ENCODE measurements at regions not wholly inside any gene's neighbourhood (a gene's known extent, or its start where the extent isn't known, plus 50 kb on each side); places are given as distances from the start of the nearest gene placed in this dataset.

- no peak for TF ChIP-seq CTCF (IDR thresholded peaks at IDR 0.05; ENCODE audit: low read depth, low read length)
- H3K4me3 ChIP-seq (replicated peaks in 1 of 2; ENCODE audit: low read depth in 2 of 2, low read length in 2 of 2): no peak overlapping the region
- DNase-seq (ENCODE audit: low read depth in 2 of 2): no peak
Observed at GRCh38 chr1:218916720-218917119, 257.0 kb upstream of the LYPLAL1 start.

- TF ChIP-seq CTCF (IDR thresholded peaks at IDR 0.05; ENCODE audit: low read depth, low read length): no peak
- H3K4me3 ChIP-seq (replicated peaks in 1 of 2; ENCODE audit: low read depth in 2 of 2, low read length in 2 of 2): no peak overlapping the region
- DNase-seq (ENCODE audit: low read depth in 2 of 2): peak in 1 of 2 donors; percentile 10
Observed at GRCh38 chr1:218917656-218918055, 256.0 kb upstream of the LYPLAL1 start.

GRCh38 chr1:218925777-218926176 is 247.9 kb upstream of the LYPLAL1 start:
- TF ChIP-seq CTCF (IDR thresholded peaks at IDR 0.05; ENCODE audit: low read depth, low read length): no peak
- no peak overlapping the region for H3K4me3 ChIP-seq (replicated peaks in 1 of 2; ENCODE audit: low read depth in 2 of 2, low read length in 2 of 2)
- DNase-seq (ENCODE audit: low read depth in 2 of 2): no peak

GRCh38 chr1:218926631-218927030 is 247.0 kb upstream of the LYPLAL1 start:
- no peak for TF ChIP-seq CTCF (IDR thresholded peaks at IDR 0.05; ENCODE audit: low read depth, low read length)
- no peak overlapping the region for H3K4me3 ChIP-seq (replicated peaks in 1 of 2; ENCODE audit: low read depth in 2 of 2, low read length in 2 of 2)
- DNase-seq (ENCODE audit: low read depth in 2 of 2): no peak

DNA sequence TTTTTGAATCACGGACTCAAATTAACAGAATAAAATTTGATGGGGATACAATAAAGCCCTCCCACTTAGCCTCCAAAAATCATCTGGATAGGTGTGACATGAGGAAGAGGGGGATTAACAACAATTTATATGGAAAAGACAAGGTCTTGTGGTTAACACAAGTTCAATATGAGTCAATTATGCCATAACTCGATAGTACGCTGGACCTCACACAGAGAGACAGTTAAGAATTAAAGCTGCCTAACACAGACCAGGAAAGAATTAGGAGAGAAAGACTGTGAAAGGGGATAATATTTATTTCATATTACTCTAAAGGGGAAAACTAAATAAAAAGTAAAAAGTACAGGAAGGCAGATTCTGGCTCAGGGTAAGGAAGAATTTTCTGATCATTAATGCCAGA is 243.7 kb upstream of the LYPLAL1 start:
- TF ChIP-seq CTCF (IDR thresholded peaks at IDR 0.05; ENCODE audit: low read depth, low read length): no peak

GRCh38 chr1:218930472-218931241 is 243.0 kb upstream of the LYPLAL1 start:
- peak; percentile 82 to 94 for DNase-seq (ENCODE audit: low read depth in 2 of 2)
- H3K4me3 ChIP-seq (replicated peaks in 1 of 2; ENCODE audit: low read depth in 2 of 2, low read length in 2 of 2): no peak overlapping the region
- TF ChIP-seq CTCF (IDR thresholded peaks at IDR 0.05; ENCODE audit: low read depth, low read length): no peak

More for the DNA sequence above, 243.7 kb upstream of the LYPLAL1 start:
- no peak for DNase-seq (ENCODE audit: low read depth in 2 of 2)
- H3K4me3 ChIP-seq (replicated peaks in 1 of 2; ENCODE audit: low read depth in 2 of 2, low read length in 2 of 2): no peak overlapping the region

DNA sequence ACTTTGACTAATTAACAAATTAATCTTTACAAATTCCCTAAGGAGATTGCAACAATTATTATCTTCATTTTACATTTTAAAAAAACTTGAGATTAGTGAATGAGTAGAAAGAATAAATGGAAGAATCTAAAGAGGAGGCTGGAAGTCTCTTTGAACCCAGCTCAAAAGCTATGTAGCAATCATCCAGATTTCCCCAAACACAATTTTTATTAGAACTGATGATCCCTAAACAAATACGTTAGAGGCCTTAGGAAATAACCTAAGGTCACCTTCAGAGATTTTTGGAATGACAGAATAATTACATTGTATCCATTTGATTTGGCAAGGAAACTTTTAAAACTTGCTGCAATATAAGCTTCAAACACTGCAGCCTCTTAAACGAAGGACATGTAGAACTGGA is 242.4 kb upstream of the LYPLAL1 start:
- peak in 1 of 2 donors; percentile 35 for DNase-seq (ENCODE audit: low read depth in 2 of 2)
- no peak for TF ChIP-seq CTCF (IDR thresholded peaks at IDR 0.05; ENCODE audit: low read depth, low read length)
- H3K4me3 ChIP-seq (replicated peaks in 1 of 2; ENCODE audit: low read depth in 2 of 2, low read length in 2 of 2): no peak overlapping the region
